OCI-LY1 (cell line): ENCODE measurements at regions not wholly inside any gene's neighbourhood (a gene's known extent, or its start where the extent isn't known, plus 50 kb on each side); places are given as distances from the start of the nearest gene placed in this dataset.

Experiments used
- H2AFZ ChIP-seq: fragments of 200-600 bp; sonication (generic), shearing (Covaris generic); 2 replicates; pipeline ENCODE4 v1.6.0; 2014; ENCODE audit warnings: antibody characterized with exemption, mild to moderate bottlenecking, low read length
- H3F3A ChIP-seq: fragments of 200-600 bp; sonication (generic), shearing (Covaris generic); 2 replicates; pipeline ENCODE4 v1.6.0; 2014; ENCODE audit warnings: mild to moderate bottlenecking, antibody characterized with exemption, low read length, moderate library complexity; ENCODE audit not compliant: insufficient read depth
- H3K27ac ChIP-seq: fragments of 200-600 bp; sonication (generic); 2 replicates; pipeline ENCODE4 v1.5.1; 2014; ENCODE audit warnings: low read length, mixed run types, mild to moderate bottlenecking, low read depth; ENCODE audit not compliant: poor library complexity, severe bottlenecking
- H3K27me3 ChIP-seq: fragments of 200-600 bp; sonication (generic); 2 replicates; pipeline ENCODE4 v1.6.0; 2014; ENCODE audit warnings: antibody characterized with exemption, mild to moderate bottlenecking, low read length, moderate library complexity; ENCODE audit not compliant: insufficient read depth
- H3K36me3 ChIP-seq: fragments of 200-600 bp; sonication (generic); 2 replicates; pipeline ENCODE4 v1.6.1; 2014; ENCODE audit warnings: mild to moderate bottlenecking, antibody characterized with exemption, low read length, moderate library complexity, mixed read lengths; ENCODE audit not compliant: insufficient read depth
- H3K4me1 ChIP-seq: fragments of 200-600 bp; sonication (generic); 2 replicates; pipeline ENCODE4 v1.5.1; 2014; ENCODE audit warnings: mild to moderate bottlenecking, low read length, moderate library complexity; ENCODE audit not compliant: insufficient read depth, severe bottlenecking
- H3K4me2 ChIP-seq: fragments of 200-600 bp; sonication (generic), shearing (Covaris generic); 2 replicates; pipeline ENCODE4 v1.6.1; 2014; ENCODE audit warnings: low read length
- H3K4me3 ChIP-seq: fragments of 200-600 bp; sonication (generic); 2 replicates; pipeline ENCODE4 v1.5.1; 2014; ENCODE audit warnings: low read length, low read depth, mild to moderate bottlenecking, mixed read lengths; ENCODE audit not compliant: poor library complexity, severe bottlenecking
- H3K79me2 ChIP-seq: fragments of 200-600 bp; shearing (Covaris generic); 2 replicates; pipeline ENCODE4 v1.6.1; 2016; ENCODE audit warnings: mixed run types, low read length, mixed read lengths; ENCODE audit not compliant: insufficient read depth
- H3K9ac ChIP-seq: fragments of 200-600 bp; sonication (generic), shearing (Covaris generic); 2 replicates; pipeline ENCODE4 v1.6.1; 2014; ENCODE audit warnings: mild to moderate bottlenecking, low read length, mixed read lengths
- H3K9me2 ChIP-seq: fragments of 200-600 bp; sonication (generic), shearing (Covaris generic); 2 replicates; pipeline ENCODE4 v1.6.1; 2014; ENCODE audit warnings: low read depth, mild to moderate bottlenecking, low read length, mixed read lengths
- H3K9me3 ChIP-seq: fragments of 200-600 bp; shearing (Covaris generic); 2 replicates; pipeline ENCODE4 v1.6.1; 2014; ENCODE audit warnings: low read length, mixed read lengths
- H4K20me1 ChIP-seq: fragments of 200-600 bp; sonication (generic), shearing (Covaris generic); 2 replicates; pipeline ENCODE4 v1.6.0; 2016; ENCODE audit warnings: mild to moderate bottlenecking, low read length; ENCODE audit not compliant: insufficient read depth
- CTCF ChIP-seq: fragments of 200-600 bp; sonication (generic), shearing (Covaris generic); IDR thresholded peaks from 2 replicates; pipeline ENCODE4 v1.5.1; 2017; ENCODE audit warnings: mild to moderate bottlenecking, antibody characterized with exemption, low read length, moderate library complexity, mixed read lengths
- EZH2 ChIP-seq: fragments of 200-600 bp; sonication (generic), shearing (Covaris generic); IDR thresholded peaks from 2 replicates; pipeline ENCODE4 v1.8.0; 2017; ENCODE audit warnings: borderline replicate concordance, mixed run types, mild to moderate bottlenecking, antibody characterized with exemption, low read length, moderate library complexity, mixed read lengths

- H3K4me3 ChIP-seq: no peak overlapping the region
- H2AFZ ChIP-seq: no peak overlapping the region
- H3K9me3 ChIP-seq: no peaks in the 10 kb centered on the region
- H3K79me2 ChIP-seq: no peaks in the 10 kb centered on the region
- H3K9me2 ChIP-seq: no peaks in the 10 kb centered on the region
- H3K27ac ChIP-seq: no peak overlapping the region
- H3F3A ChIP-seq: no peaks in the 10 kb centered on the region
- no peaks in the 10 kb centered on the region for H4K20me1 ChIP-seq
- no peak overlapping the region for H3K4me2 ChIP-seq
- H3K36me3 ChIP-seq: no peaks in the 10 kb centered on the region
- no peak overlapping the region for H3K9ac ChIP-seq
- H3K27me3 ChIP-seq: no peaks in the 10 kb centered on the region
- H3K4me1 ChIP-seq: no peaks in the 10 kb centered on the region
- TF ChIP-seq CTCF (no peak), EZH2 (no peak)
Measured at GRCh38 chr10:131762789-131763696, 137.8 kb upstream of the PPP2R2D start.

DNA sequence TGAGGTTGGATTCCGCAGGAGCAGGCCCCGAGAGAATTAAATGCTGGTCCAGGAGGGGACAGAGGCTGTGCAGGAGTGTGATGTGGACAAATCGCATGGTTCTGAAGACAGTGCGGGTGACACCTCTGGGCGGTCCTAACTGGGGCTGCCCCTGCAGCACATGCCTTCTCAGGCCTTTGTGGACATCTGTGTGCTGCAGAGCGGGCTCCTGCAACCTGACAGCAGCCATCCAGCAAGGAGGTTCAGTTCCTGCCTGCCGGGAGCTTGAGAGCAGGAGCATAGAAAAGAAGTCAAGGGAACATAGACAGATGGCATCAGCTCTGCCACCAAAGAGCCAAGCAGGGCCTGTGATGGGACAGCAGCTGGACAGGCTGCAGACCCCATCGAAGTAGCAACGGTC, 135.9 kb upstream of the PPP2R2D start:
- no peak overlapping the region for H3K4me2 ChIP-seq

GRCh38 chr10:131766096-131766495, 134.7 kb upstream of the PPP2R2D start:
- no peaks in the 10 kb centered on the region for H3K9me3 ChIP-seq

More for the DNA sequence above, 135.9 kb upstream of the PPP2R2D start:
- Histone ChIP-seq H3K79me2 (no peaks in the 10 kb centered on the region), H3F3A (no peaks in the 10 kb centered on the region), H3K9ac (no peak overlapping the region), H3K9me3 (no peaks in the 10 kb centered on the region), H3K4me1 (no peaks in the 10 kb centered on the region), H3K9me2 (no peaks in the 10 kb centered on the region), H3K27ac (no peak overlapping the region), H4K20me1 (no peaks in the 10 kb centered on the region), H3K27me3 (no peaks in the 10 kb centered on the region), H3K36me3 (no peaks in the 10 kb centered on the region), H2AFZ (no peak overlapping the region), H3K4me3 (no peak overlapping the region)
- TF ChIP-seq CTCF (no peak), EZH2 (no peak)

More at GRCh38 chr10:131766096-131766495, 134.7 kb upstream of the PPP2R2D start:
- H4K20me1 ChIP-seq: no peaks in the 10 kb centered on the region
- no peak overlapping the region for H3K4me2 ChIP-seq
- no peak overlapping the region for H3K27ac ChIP-seq
- H3K79me2 ChIP-seq: no peaks in the 10 kb centered on the region
- no peak overlapping the region for H3K4me3 ChIP-seq
- no peak for TF ChIP-seq CTCF
- no peak for TF ChIP-seq EZH2
- H3K27me3 ChIP-seq: no peaks in the 10 kb centered on the region
- no peaks in the 10 kb centered on the region for H3K9me2 ChIP-seq
- H2AFZ ChIP-seq: no peak overlapping the region
- H3K4me1 ChIP-seq: no peaks in the 10 kb centered on the region
- H3F3A ChIP-seq: no peaks in the 10 kb centered on the region
- no peak overlapping the region for H3K9ac ChIP-seq
- H3K36me3 ChIP-seq: no peaks in the 10 kb centered on the region
